GM12878 (cell line): ENCODE measurements at regions not wholly inside any gene's neighbourhood (a gene's known extent, or its start where the extent isn't known, plus 50 kb on each side); places are given as distances from the start of the nearest gene placed in this dataset.

Source experiments
- ATAC-seq: fragments of 200-7000 bp; cut with Tn5 transposase; 3 replicates; pipeline ENCODE4 v1.9.1; 2020; ENCODE audit warnings: mild to moderate bottlenecking, moderate library complexity
- BruUV-seq: library from RNA; stranded (reverse); fragments of 400-500 nt; replicated peaks from 2 replicates; lab custom pipeline; 2021; lab: Mats Ljungman, UMichigan
- CTCF ChIA-PET: fragments of 300-600 bp; sonication (Branson Sonifier 250); formaldehyde crosslinking; extraction: SDS; loops from one replicate; lab custom pipeline; 2021; ENCODE audit warnings: inconsistent platforms; lab: Yijun Ruan, JAX
- POLR2A ChIA-PET: fragments of 350-600 bp; formaldehyde crosslinking; extraction: SDS; loops from one replicate; lab custom pipeline; 2021; ENCODE audit warnings: inconsistent platforms; lab: Charles Lee
- RAD21 ChIA-PET: fragments of 300-600 bp; sonication (Branson Sonifier 250); formaldehyde crosslinking; loops from one replicate; lab custom pipeline; 2023; ENCODE audit warnings: antibody characterized with exemption; ENCODE audit not compliant: unreplicated experiment; lab: Charles Lee
- SMC1A ChIA-PET: fragments of 300-600 bp; sonication (Branson Sonifier 250); formaldehyde crosslinking; loops from one replicate; lab custom pipeline; 2023; ENCODE audit not compliant: unreplicated experiment, uncharacterized antibody; lab: Charles Lee
- DNase-seq: peaks from one replicate; pipeline ENCODE4 v3.0.0-alpha.2; 2011; ENCODE audit warnings: low read depth, low spot score
- FAIRE-seq: peaks from 3 replicates; lab custom pipeline; 2011; peaks lifted over from hg19 to GRCh38; lab: Jason Lieb, UNC
- H2AFZ ChIP-seq: 2 replicates; pipeline ENCODE4 v1.6.0; 2011; ENCODE audit warnings: low read depth, low read length, control low read depth; ENCODE audit not compliant: control insufficient read depth
- H3K27ac ChIP-seq: 2 replicates; pipeline ENCODE4 v1.5.1; 2011; ENCODE audit warnings: control low read depth; ENCODE audit not compliant: control insufficient read depth, insufficient read depth
- H3K27me3 ChIP-seq, 2 experiments: replicated peaks in 1 of 2; 2 replicates each; pipeline versions ENCODE4 v1.6.0 to v1.6.1; 2011; ENCODE audit warnings: low read length in 1 of 2; ENCODE audit not compliant: control insufficient read depth in 2 of 2, insufficient read depth in 2 of 2
- H3K36me3 ChIP-seq, 2 experiments: 2 replicates each; pipeline ENCODE4 v1.5.1; 2011; ENCODE audit warnings: low read length in 1 of 2; ENCODE audit not compliant: control insufficient read depth in 2 of 2, insufficient read depth in 2 of 2
- H3K4me1 ChIP-seq: 2 replicates; pipeline ENCODE4 v1.6.1; 2011; ENCODE audit warnings: mild to moderate bottlenecking, low read length, moderate library complexity, mixed read lengths; ENCODE audit not compliant: control insufficient read depth, insufficient read depth
- H3K4me2 ChIP-seq: 2 replicates; pipeline ENCODE4 v1.6.0; 2011; ENCODE audit warnings: control low read depth; ENCODE audit not compliant: control insufficient read depth, insufficient read depth
- H3K4me3 ChIP-seq: fragments of 200-600 bp; sonication (generic); 2 replicates; pipeline ENCODE4 v1.5.1; 2016
- H3K79me2 ChIP-seq: 2 replicates; pipeline ENCODE4 v1.6.0; 2011; ENCODE audit warnings: low read length; ENCODE audit not compliant: control insufficient read depth, insufficient read depth
- H3K9ac ChIP-seq: 2 replicates; pipeline ENCODE4 v1.8.0; 2011; ENCODE audit warnings: low read length, control low read depth, mixed read lengths; ENCODE audit not compliant: control insufficient read depth, insufficient read depth
- H3K9me3 ChIP-seq: replicated peaks from 3 replicates; pipeline ENCODE4 v1.5.1; 2011; ENCODE audit warnings: mild to moderate bottlenecking, low read length; ENCODE audit not compliant: control insufficient read depth, insufficient read depth
- H4K20me1 ChIP-seq: 2 replicates; pipeline ENCODE4 v1.6.0; 2011; ENCODE audit not compliant: control insufficient read depth, insufficient read depth
- BACH1 ChIP-seq: fragments of 450-650 bp; IDR thresholded peaks from 2 replicates; pipeline ENCODE4 v1.6.1; 2017; ENCODE audit warnings: mild to moderate bottlenecking, borderline replicate concordance
- BHLHE40 ChIP-seq, 2 experiments: fragments of 450-650 bp in 1 of 2; IDR thresholded peaks; 2 replicates each; pipeline ENCODE4 v1.6.1; 2011 to 2017; ENCODE audit warnings: low read depth in 2 of 2, borderline replicate concordance in 1 of 2, improper control_type of control experiment in 1 of 2, low read length in 1 of 2, mild to moderate bottlenecking in 1 of 2
- CBFB ChIP-seq: IDR thresholded peaks from 2 replicates; pipeline ENCODE4 v1.6.1; 2016; ENCODE audit warnings: antibody characterized with exemption, low read depth
- CBX3 ChIP-seq: fragments of 200-600 bp; sonication (generic); IDR thresholded peaks from 2 replicates; pipeline ENCODE4 v1.6.1; 2016; ENCODE audit warnings: low read depth, borderline replicate concordance
- CBX5 ChIP-seq: sonication (generic); IDR thresholded peaks from 2 replicates; pipeline ENCODE4 v1.6.1; 2016; ENCODE audit warnings: low read depth, moderate library complexity, mild to moderate bottlenecking, inconsistent platforms
- CUX1 ChIP-seq: IDR thresholded peaks from 2 replicates; pipeline ENCODE4 v1.6.1; 2012; ENCODE audit warnings: improper control_type of control experiment, low read depth, low read length; ENCODE audit not compliant: insufficient replicate concordance
- FOXK2 ChIP-seq: fragments of 450-650 bp; IDR thresholded peaks from 2 replicates; pipeline ENCODE4 v1.6.1; 2017; ENCODE audit warnings: mild to moderate bottlenecking, moderate library complexity
- GATAD2B ChIP-seq: fragments of 450-650 bp; conservative IDR thresholded peaks from 2 replicates; pipeline ENCODE4 v1.6.1; 2017; ENCODE audit warnings: low read depth, mild to moderate bottlenecking, moderate library complexity
- IRF3 ChIP-seq: fragments of 450-650 bp; IDR thresholded peaks from 2 replicates; pipeline ENCODE4 v1.6.1; 2014; ENCODE audit warnings: mild to moderate bottlenecking
- KAT2A ChIP-seq: conservative IDR thresholded peaks from 2 replicates; pipeline ENCODE4 v1.6.1; 2011; ENCODE audit warnings: low read depth, low read length; ENCODE audit not compliant: control insufficient read depth
- MTA3 ChIP-seq: IDR thresholded peaks from 2 replicates; pipeline ENCODE4 v1.6.1; 2012; ENCODE audit warnings: low read length, inconsistent platforms, borderline replicate concordance
- MYB ChIP-seq: fragments of 150-350 bp; IDR thresholded peaks from 2 replicates; pipeline ENCODE4 v1.6.1; 2014; ENCODE audit warnings: mild to moderate bottlenecking, low read depth, low read length, borderline replicate concordance
- POLR2AphosphoS2 ChIP-seq: IDR thresholded peaks from 2 replicates; pipeline ENCODE4 v1.6.1; 2011; ENCODE audit warnings: low read depth, mild to moderate bottlenecking, low read length, improper control_type of control experiment, moderate library complexity
- RBBP5 ChIP-seq: fragments of 200-600 bp; sonication (generic); conservative IDR thresholded peaks from 2 replicates; pipeline ENCODE4 v1.6.1; 2016
- SMAD1 ChIP-seq: fragments of 450-650 bp; IDR thresholded peaks from 2 replicates; pipeline ENCODE4 v1.6.1; 2018; ENCODE audit warnings: mild to moderate bottlenecking, low read depth; ENCODE audit not compliant: partially characterized antibody
- SPI1 ChIP-seq: IDR thresholded peaks from 2 replicates; pipeline ENCODE4 v1.6.1; 2011; ENCODE audit warnings: low read depth, mild to moderate bottlenecking, low read length, moderate library complexity, borderline replicate concordance; ENCODE audit not compliant: insufficient read depth
- WRNIP1 ChIP-seq: IDR thresholded peaks from 2 replicates; pipeline ENCODE4 v1.6.1; 2011; ENCODE audit warnings: low read depth, low read length, improper control_type of control experiment, borderline replicate concordance
- WGBS: methylation state at CpG from one replicate; pipeline ENCODE4 v1.1.6; 2016; ENCODE audit warnings: low lambda C conversion rate; ENCODE audit not compliant: insufficient replicate concordance, insufficient coverage; ENCODE audit errors: missing lambda C conversion rate; 5-methylcytosine and 5-hydroxymethylcytosine counted together
- in situ Hi-C: fragments of 300-500 bp; cut with MboI; formaldehyde crosslinking; loops from 9 replicates; pipeline ENCODE4 v1.14.3; 2018; ENCODE audit warnings: mixed read lengths
- intact Hi-C: fragments of 100-400 bp; cut with micrococcal nuclease; formaldehyde crosslinking; loops from one replicate; pipeline ENCODE4 v1.14.2; 2022; ENCODE audit not compliant: unreplicated experiment

- 4% methylated on average over 1 of the region's 1 CpG for WGBS
- no peaks in the 10 kb centered on the region for H4K20me1 ChIP-seq
- H3K4me2 ChIP-seq, result no peak overlapping the region
- H3K4me3 ChIP-seq, result no peak overlapping the region
- H3K79me2 ChIP-seq, result no peaks in the 10 kb centered on the region
- no peak for ATAC-seq
- ChIA-PET SMC1A (interaction anchor here (0.8 kb wide), 1 partner anchor 10 kb away, joined by 3 read pairs; no protein-coding TSS in a partner anchor), POLR2A (no interaction called here), RAD21 (no interaction called here), CTCF (interaction anchor here (1.1 kb wide), 2 partner anchors 13 to 89 kb away, joined by 3 to 4 read pairs; no protein-coding TSS in a partner anchor)
- in situ Hi-C loops (no loop called here), intact Hi-C loops (no loop called here)
- no peak overlapping the region for H3K9ac ChIP-seq
- no peak overlapping the region for H3K27ac ChIP-seq
- H3K36me3 ChIP-seq, result no peaks in the 10 kb centered on the region
- H3K27me3 ChIP-seq, result no peaks in the 10 kb centered on the region
- no peak for FAIRE-seq
- BruUV-seq, result no TSS peak
- no peak for DNase-seq
- H3K4me1 ChIP-seq, result no peaks in the 10 kb centered on the region
- no peak overlapping the region for H2AFZ ChIP-seq
- H3K9me3 ChIP-seq, result no peaks in the 10 kb centered on the region
- TF ChIP-seq MYB, result no peak
- TF ChIP-seq POLR2AphosphoS2, result no peak
- TF ChIP-seq IRF3, result no peak
- no peak for TF ChIP-seq SPI1
- TF ChIP-seq WRNIP1, result no peak
- TF ChIP-seq CBX3, result no peak
- TF ChIP-seq KAT2A, result no peak
- no peak for TF ChIP-seq MTA3
- no peak for TF ChIP-seq RBBP5
- no peak for TF ChIP-seq BHLHE40 (IDR thresholded peaks at IDR 0.05; ENCODE audit: borderline replicate concordance in 1 of 2, low read depth in 2 of 2, low read length in 1 of 2)
- no peak for TF ChIP-seq CBX5
- no peak for TF ChIP-seq BACH1
- TF ChIP-seq GATAD2B, result no peak
- no peak for TF ChIP-seq CBFB
- no peak for TF ChIP-seq FOXK2
- TF ChIP-seq CUX1, result no peak
- TF ChIP-seq SMAD1, result no peak
Observed at GRCh38 chr3:95629802-95630201, 1184.6 kb upstream of the EPHA6 start.
